Panc1 (cell line): ENCODE measurements at regions not wholly inside any gene's neighbourhood (a gene's known extent, or its start where the extent isn't known, plus 50 kb on each side); places are given as distances from the start of the nearest gene placed in this dataset.

ENCODE experiments used
- ATAC-seq: fragments of 200-7000 bp; cut with Tn5 transposase; 2 replicates; pipeline ENCODE4 v1.9.1; 2020; ENCODE audit warnings: mild to moderate bottlenecking, moderate library complexity
- BruUV-seq: library from RNA; stranded (reverse); fragments of 400-500 nt; replicated peaks from 2 replicates; lab custom pipeline; 2021; lab: Mats Ljungman, UMichigan
- CTCF ChIA-PET: fragments of 300-600 bp; sonication (Branson Sonifier 250); formaldehyde crosslinking; loops from one replicate; lab custom pipeline; 2022; ENCODE audit warnings: antibody characterized with exemption; lab: Charles Lee
- POLR2A ChIA-PET: fragments of 300-600 bp; sonication (Branson Sonifier 250); formaldehyde crosslinking; loops from one replicate; lab custom pipeline; 2022; ENCODE audit warnings: antibody characterized with exemption; lab: Charles Lee
- DNase-seq: peaks from one replicate; pipeline ENCODE4 v3.0.0-alpha.2; 2010; ENCODE audit warnings: low read depth, low spot score
- H3K27ac ChIP-seq: 2 replicates; pipeline ENCODE4 v1.5.1; 2011; ENCODE audit warnings: mild to moderate bottlenecking, low read length, inconsistent platforms
- H3K27me3 ChIP-seq: fragments of 200-500 bp; sonication (Bioruptor generic); 2 replicates; pipeline ENCODE4 v1.6.0; 2014; ENCODE audit warnings: low read length, inconsistent platforms; ENCODE audit not compliant: control insufficient read depth, insufficient read depth
- H3K36me3 ChIP-seq: fragments of 200-500 bp; sonication (Bioruptor generic); 2 replicates; pipeline ENCODE4 v1.5.1; 2014; ENCODE audit warnings: inconsistent platforms, mild to moderate bottlenecking, low read length, moderate library complexity; ENCODE audit not compliant: control insufficient read depth, insufficient read depth
- H3K4me1 ChIP-seq: 2 replicates; pipeline ENCODE4 v1.5.1; 2011; ENCODE audit warnings: inconsistent platforms, mild to moderate bottlenecking, low read length, moderate library complexity; ENCODE audit not compliant: control insufficient read depth, insufficient read depth
- H3K4me3 ChIP-seq, 2 experiments: 2 replicates each; pipeline ENCODE4 v1.5.1; 2011 to 2012; ENCODE audit warnings: low read depth in 2 of 2, low read length in 2 of 2, mild to moderate bottlenecking in 2 of 2, inconsistent platforms in 1 of 2, moderate library complexity in 1 of 2
- H3K9me3 ChIP-seq: fragments of 200-500 bp; sonication (Bioruptor generic); 2 replicates; pipeline ENCODE4 v1.5.1; 2014; ENCODE audit warnings: low read depth, mild to moderate bottlenecking, inconsistent platforms, low read length, moderate library complexity; ENCODE audit not compliant: control insufficient read depth, insufficient read depth
- POLR2AphosphoS5 ChIP-seq: IDR thresholded peaks from 2 replicates; pipeline ENCODE4 v1.6.1; 2012; ENCODE audit warnings: mild to moderate bottlenecking, low read depth, low read length, moderate library complexity
- SIN3A ChIP-seq: IDR thresholded peaks from 2 replicates; pipeline ENCODE4 v1.6.1; 2012; ENCODE audit warnings: low read depth, mild to moderate bottlenecking, low read length, moderate library complexity, borderline replicate concordance; ENCODE audit not compliant: insufficient read depth
- TCF7L2 ChIP-seq: IDR thresholded peaks from 2 replicates; pipeline ENCODE4 v1.6.1; 2011; ENCODE audit warnings: mild to moderate bottlenecking, low read depth, low read length, inconsistent platforms
- in situ Hi-C: cut with HindIII; loops from 2 replicates; pipeline ENCODE4 v1.10.0; 2016; ENCODE audit warnings: low sequenced_read_pairs, low pct_unique_long_range_greater_than_20kb
- intact Hi-C: fragments of 100-400 bp; cut with micrococcal nuclease; formaldehyde crosslinking; loops from one replicate; pipeline ENCODE4 v1.10.0; 2022; ENCODE audit not compliant: unreplicated experiment
- TF ChIP-seq, protein P1 (sequence below): fragments of 450-650 bp; IDR thresholded peaks from 2 replicates; pipeline ENCODE4 v1.5.1; 2017; ENCODE audit warnings: mild to moderate bottlenecking
- TF ChIP-seq, protein P2 (sequence below), 2 experiments: IDR thresholded peaks; 2 replicates each; pipeline ENCODE4 v1.6.1; 2011 to 2012; ENCODE audit warnings: low read depth in 2 of 2, control low read depth in 1 of 2, low read length in 1 of 2, mild to moderate bottlenecking in 1 of 2, moderate library complexity in 1 of 2; ENCODE audit not compliant: insufficient read depth in 1 of 2

DNA sequence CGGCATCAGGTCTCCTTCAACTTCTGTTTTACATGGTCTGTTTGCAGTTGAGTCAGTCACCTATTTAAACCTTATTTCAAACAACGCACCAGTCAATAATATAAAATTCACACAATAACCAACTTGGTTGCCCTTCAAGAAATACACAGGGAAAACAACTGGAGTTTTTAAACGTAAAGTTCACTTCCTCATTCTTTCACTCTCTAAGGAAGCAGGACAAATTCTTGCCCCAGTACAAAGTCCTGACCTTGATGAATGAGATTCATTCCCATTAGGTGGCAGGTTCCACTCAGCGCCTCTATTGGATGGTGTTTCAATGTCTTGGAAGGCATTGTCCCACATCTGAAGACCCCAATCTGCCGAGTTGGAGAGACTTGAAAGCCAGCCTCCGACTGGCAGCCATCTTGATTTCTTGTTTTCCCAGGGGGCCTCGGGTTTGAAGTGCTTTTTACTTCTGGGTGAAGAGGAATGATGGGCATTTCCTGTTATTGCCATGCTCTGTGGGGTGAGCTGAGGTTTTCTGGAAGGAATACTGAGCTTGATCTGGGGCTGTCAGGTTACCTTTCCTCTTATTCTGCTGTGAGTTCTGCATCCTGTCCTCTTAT lies 105.0 kb downstream of the ACER2 start:
- no peaks in the 10 kb centered on the region for H3K27me3 ChIP-seq
- H3K27ac ChIP-seq: no peak overlapping the region
- intact Hi-C loops (no loop called here), in situ Hi-C loops (no loop called here)
- CTCF ChIA-PET: no interaction called here
- no peaks in the 10 kb centered on the region for H3K9me3 ChIP-seq
- H3K4me3 ChIP-seq: no peak overlapping the region
- no peaks in the 10 kb centered on the region for H3K36me3 ChIP-seq
- ATAC-seq (no peak), DNase-seq (no peak)
- POLR2A ChIA-PET: no interaction called here
- TF ChIP-seq, protein P1, sequence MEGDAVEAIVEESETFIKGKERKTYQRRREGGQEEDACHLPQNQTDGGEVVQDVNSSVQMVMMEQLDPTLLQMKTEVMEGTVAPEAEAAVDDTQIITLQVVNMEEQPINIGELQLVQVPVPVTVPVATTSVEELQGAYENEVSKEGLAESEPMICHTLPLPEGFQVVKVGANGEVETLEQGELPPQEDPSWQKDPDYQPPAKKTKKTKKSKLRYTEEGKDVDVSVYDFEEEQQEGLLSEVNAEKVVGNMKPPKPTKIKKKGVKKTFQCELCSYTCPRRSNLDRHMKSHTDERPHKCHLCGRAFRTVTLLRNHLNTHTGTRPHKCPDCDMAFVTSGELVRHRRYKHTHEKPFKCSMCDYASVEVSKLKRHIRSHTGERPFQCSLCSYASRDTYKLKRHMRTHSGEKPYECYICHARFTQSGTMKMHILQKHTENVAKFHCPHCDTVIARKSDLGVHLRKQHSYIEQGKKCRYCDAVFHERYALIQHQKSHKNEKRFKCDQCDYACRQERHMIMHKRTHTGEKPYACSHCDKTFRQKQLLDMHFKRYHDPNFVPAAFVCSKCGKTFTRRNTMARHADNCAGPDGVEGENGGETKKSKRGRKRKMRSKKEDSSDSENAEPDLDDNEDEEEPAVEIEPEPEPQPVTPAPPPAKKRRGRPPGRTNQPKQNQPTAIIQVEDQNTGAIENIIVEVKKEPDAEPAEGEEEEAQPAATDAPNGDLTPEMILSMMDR: no peak
- TF ChIP-seq TCF7L2 (no peak), POLR2AphosphoS5 (no peak), SIN3A (no peak)
- TF ChIP-seq, protein P2, sequence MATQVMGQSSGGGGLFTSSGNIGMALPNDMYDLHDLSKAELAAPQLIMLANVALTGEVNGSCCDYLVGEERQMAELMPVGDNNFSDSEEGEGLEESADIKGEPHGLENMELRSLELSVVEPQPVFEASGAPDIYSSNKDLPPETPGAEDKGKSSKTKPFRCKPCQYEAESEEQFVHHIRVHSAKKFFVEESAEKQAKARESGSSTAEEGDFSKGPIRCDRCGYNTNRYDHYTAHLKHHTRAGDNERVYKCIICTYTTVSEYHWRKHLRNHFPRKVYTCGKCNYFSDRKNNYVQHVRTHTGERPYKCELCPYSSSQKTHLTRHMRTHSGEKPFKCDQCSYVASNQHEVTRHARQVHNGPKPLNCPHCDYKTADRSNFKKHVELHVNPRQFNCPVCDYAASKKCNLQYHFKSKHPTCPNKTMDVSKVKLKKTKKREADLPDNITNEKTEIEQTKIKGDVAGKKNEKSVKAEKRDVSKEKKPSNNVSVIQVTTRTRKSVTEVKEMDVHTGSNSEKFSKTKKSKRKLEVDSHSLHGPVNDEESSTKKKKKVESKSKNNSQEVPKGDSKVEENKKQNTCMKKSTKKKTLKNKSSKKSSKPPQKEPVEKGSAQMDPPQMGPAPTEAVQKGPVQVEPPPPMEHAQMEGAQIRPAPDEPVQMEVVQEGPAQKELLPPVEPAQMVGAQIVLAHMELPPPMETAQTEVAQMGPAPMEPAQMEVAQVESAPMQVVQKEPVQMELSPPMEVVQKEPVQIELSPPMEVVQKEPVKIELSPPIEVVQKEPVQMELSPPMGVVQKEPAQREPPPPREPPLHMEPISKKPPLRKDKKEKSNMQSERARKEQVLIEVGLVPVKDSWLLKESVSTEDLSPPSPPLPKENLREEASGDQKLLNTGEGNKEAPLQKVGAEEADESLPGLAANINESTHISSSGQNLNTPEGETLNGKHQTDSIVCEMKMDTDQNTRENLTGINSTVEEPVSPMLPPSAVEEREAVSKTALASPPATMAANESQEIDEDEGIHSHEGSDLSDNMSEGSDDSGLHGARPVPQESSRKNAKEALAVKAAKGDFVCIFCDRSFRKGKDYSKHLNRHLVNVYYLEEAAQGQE (IDR thresholded peaks at IDR 0.05; ENCODE audit: insufficient read depth in 1 of 2, low read depth in 2 of 2, low read length in 1 of 2): no peak
- no peaks in the 10 kb centered on the region for H3K4me1 ChIP-seq
- BruUV-seq: no TSS peak

DNA sequence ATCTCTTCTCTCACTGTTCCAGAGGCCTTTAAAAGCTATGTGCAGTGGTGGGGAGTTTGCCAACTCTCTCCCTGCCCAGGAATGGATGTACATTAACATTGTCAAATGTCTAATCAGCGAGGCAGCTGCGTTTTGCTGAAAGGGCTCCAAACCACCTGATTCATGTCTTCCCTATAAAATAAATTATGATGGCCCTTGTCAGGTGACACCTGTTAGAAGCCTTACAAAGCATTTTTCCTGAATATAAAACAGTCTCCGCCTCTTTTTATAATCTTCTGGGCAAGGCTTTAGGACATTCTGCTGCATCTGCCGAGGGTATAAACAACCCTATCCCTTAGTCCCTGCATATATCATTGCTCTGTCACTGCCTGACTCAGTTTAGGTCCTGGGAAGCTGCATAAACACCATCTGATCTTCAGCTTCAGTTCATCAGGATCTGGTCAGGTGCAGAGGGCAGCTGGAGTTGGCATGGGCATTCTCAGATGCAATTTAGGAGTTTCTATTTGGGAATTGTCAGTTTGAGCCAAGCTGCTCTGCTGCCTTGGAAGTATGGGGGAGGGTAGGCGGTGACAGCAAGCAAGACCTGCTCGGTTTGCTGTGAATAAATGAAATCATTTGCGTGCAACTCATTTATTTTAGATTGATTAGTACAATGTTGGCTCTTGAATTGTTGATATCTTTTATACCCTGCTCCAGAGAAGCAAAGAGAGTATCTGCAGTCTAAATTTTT lies 103.5 kb downstream of the ACER2 start:
- no peaks in the 10 kb centered on the region for H3K9me3 ChIP-seq
- intact Hi-C loops (no loop called here), in situ Hi-C loops (no loop called here)
- ChIA-PET CTCF (no interaction called here), POLR2A (no interaction called here)
- ATAC-seq (no peak), DNase-seq (no peak)
- H3K36me3 ChIP-seq: no peaks in the 10 kb centered on the region
- H3K4me1 ChIP-seq: no peaks in the 10 kb centered on the region
- TF ChIP-seq SIN3A: no peak
- no peak for TF ChIP-seq TCF7L2
- TF ChIP-seq POLR2AphosphoS5: no peak
- TF ChIP-seq, protein P1: no peak
- no peak overlapping the region for H3K27ac ChIP-seq
- H3K4me3 ChIP-seq: no peak overlapping the region
- no TSS peak for BruUV-seq
- H3K27me3 ChIP-seq: no peaks in the 10 kb centered on the region
